HG03066 (cell line): ENCODE measurements at regions not wholly inside any gene's neighbourhood (a gene's known extent, or its start where the extent isn't known, plus 50 kb on each side); places are given as distances from the start of the nearest gene placed in this dataset.
"Not testable (repeated sequence)": the region's sequence is repeated elsewhere in the genome, so short reads cannot be mapped to it uniquely, and the experiment has no call there.

Experiments used
- ATAC-seq: cut with Tn5 transposase; IDR thresholded peaks from one replicate; pipeline ENCODE4 v1.9.1; 2021; ENCODE audit warnings: low read depth; ENCODE audit not compliant: unreplicated experiment

DNA sequence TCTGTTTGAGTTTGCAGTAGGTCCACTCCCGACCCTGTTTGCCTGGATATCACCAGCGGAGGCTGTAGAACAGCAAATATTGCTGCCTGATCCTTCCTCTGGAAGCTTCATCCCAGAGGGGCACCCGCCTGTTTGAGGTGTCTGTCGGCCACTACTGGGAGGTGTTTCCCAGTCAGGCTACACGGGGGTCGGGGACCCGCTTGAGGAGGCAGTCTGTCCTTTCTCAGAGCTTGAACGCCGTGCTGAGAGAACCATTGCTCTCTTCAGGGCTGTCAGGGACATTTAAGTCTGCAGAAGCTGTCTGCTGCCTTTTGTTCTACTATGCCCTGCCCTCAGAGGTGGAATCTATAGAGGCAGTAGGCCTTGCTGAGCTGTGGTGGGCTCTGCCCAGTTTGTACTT is 422.3 kb downstream of the CCDC85A start:
- not testable (repeated sequence) for ATAC-seq

DNA sequence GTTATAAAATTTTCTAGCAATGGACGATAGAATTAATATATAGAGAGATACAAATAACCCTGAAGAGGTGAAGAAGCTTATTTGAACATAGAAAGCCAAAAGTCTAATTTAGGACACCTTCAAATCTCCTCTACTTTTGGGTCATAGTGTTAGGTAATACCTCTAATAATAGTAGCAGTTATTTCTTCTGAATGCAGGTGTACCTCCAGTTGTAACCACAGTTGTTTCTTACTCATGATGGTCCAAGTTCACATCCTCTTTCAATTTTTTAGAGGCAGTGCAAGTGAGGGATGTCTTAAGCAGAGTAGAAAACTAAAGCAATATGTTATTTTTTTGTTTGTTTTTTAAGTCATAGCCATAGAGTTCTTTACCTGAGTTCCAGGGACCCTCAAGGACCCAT is 429.5 kb downstream of the CCDC85A start:
- ATAC-seq, result no peak

DNA sequence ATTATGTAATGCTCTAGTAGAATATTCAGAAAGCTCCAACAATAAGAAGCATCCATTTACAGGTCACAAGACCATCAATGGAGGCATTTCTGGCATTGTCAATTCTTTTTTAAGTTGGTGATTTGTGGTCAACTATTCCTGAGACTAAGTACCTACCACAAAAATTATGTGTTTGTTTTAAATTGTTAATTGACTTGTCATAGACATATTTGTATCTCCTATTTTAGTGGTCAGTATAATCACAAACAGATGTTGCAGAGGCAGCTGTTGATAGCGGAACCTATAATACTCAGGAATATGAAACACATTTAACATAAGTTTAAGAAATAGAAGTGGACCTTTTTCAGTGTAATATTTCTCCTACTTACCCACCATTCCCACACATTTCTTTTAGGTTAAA is 430.1 kb downstream of the CCDC85A start:
- no peak for ATAC-seq

DNA sequence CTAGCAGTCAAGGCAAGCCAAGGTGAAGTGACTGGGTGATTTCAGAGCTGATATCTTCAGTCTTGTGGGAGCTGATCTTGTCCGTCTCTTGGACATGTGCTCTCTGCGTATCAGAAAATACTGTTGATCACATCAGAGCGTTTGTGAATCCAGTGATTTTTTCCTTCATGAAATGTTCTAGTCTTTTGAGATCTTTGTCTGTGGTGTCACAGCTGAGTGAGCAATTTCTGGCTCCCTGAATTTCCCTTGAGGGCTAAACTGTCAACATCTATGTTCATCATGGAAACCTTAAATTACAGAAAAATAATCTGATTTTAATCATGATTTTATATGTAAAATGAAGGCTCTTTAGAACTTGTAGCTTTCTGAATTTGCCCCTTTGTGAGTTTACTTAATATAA is 432.0 kb downstream of the CCDC85A start:
- ATAC-seq, result no peak

DNA sequence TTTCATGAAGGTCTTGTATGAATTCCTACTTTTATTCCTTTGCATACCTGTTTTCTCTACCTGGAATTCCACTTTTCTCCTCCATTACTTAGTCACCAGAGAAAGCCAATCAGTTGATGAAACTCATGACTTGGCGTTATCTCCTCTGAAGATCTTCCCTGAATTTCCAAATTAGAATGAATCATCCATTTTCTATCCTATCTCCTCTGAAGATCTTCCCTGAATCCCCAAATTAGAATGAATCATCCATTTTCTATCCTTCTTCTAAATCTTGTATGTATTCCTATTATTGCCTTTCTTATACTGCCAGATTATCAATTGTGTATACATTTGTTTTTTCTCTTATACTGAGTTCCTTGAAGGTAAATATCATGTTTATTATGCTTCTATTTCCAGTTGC is 440.4 kb downstream of the CCDC85A start:
- ATAC-seq, result no peak

DNA sequence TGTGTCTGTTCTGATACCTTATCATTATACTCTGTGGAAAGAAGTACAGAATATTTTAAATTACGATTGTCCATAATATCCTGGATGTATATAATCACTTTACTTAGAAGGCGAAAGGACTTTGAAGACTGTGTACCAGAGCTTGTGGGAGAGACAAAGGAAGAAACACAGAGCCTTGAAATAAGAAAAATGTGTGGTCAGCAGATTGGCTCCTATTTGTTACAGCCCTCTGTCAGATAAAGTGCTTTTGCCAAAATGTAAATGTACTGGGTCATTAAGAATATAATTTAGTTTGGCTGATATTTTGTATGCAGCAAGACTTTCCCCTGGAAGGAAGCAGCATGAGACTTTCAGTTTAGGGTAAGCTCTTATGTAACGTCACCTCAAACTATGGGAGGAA is 443.1 kb downstream of the CCDC85A start:
- ATAC-seq, result no peak

DNA sequence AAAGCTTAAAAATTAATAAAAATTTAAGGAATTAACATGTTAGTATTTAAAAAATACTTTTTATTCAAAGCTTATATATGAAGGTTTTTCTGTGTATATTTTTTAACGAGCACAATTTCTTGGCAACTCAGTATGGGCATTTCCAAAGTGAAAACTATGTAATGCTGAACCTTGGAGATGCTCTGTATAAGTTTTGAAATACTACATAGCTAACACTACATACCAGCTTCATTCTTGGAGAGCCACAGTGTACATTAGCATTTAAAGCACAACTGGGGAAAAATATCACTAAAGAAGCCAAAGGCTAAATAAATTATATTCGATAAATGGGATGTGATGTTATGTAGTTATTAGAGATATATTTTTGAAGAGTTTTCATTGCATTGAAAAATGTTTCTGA is 446.5 kb downstream of the CCDC85A start:
- ATAC-seq, result no peak

DNA sequence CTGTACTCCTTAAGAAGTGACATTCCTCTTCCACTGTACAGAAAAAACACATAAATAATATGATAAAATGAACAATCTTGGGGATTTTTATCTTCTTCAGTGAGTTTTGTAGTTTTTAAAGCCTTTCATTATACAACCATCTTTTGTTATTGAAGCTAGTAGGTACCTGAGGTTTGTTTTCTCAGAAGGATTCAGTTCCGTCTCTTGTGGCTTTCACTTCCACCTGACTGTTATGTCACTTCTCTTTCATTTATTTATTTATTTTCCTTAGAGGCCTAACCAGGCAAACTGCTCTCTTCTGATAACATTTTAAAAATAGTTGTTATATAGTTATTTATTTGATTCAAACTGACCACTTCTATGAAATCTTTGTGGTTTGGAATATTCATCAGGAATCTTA is 464.2 kb downstream of the CCDC85A start:
- no peak for ATAC-seq

DNA sequence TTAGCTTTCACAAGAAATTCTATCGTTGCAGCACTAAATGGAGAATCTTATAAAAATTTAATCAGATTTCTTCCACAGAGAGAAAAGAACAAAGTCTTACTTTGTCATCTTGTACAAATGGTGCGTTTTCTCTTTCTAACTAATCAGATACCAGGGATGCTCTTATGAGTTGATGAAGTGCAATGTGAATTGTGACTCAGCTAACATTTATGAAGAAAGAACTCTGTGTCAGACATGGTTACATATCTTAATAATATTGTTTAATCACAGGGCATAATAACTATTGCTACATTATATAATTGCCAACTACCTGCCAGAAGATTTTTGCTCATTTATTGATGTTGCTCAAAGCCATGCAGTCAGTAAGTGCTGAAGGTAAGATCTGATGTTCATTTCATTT is 465.0 kb downstream of the CCDC85A start:
- no peak for ATAC-seq

DNA sequence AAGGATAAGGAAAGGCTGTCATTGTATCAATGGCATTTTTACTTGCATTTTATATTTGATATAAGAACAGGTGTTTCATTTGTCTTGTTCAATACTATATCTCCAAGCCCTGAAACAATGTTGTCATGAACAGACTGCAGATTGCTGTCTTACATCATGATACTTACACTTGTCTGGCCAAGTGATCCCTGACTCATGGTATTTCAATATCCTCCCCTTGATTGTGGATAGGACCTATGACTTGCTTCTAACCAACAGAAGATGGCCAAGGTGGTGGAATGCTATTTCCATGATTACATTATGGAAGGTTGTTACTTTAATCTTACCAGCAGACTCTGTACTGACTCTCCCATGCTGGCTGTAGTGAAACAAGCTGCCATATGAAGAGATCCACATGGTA is 471.1 kb downstream of the CCDC85A start:
- ATAC-seq, result no peak

DNA sequence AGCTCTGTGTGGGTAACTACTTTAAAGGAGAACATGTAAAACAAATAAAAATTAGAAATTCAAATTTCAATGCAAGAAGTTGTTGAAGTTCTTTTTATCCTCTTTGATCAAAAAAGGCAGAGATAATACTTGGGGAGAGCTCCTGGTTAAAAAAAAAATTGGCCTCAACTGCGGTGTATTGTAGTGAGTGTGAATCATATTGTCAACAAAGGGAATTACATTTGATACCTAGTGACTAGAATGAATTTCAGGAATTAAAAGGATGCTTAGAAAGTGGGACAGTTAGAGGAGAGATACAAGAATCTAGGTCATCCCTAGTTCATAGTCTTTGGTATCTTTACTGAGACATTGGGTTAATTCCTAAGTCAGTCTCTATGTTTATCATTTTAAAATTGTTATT is 473.0 kb downstream of the CCDC85A start:
- no peak for ATAC-seq

DNA sequence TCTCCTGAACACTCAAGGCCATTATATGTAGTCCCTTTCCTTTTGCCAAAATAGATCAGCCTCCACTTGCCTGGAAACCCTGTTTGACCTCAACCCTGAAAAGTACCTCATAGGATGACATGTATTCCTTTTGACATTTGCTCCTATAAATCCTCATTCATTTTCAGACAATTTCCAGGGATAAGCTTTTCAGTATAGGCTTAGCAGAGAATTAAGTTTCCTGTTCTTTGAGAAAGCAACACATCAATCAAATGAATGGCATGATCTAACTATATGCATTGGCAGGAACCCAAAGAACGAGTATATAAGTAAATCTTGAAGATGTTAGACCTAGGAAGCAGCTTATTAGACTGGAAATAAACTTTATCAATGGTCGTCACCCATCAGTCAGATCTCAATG is 483.0 kb downstream of the CCDC85A start:
- ATAC-seq, result no peak

DNA sequence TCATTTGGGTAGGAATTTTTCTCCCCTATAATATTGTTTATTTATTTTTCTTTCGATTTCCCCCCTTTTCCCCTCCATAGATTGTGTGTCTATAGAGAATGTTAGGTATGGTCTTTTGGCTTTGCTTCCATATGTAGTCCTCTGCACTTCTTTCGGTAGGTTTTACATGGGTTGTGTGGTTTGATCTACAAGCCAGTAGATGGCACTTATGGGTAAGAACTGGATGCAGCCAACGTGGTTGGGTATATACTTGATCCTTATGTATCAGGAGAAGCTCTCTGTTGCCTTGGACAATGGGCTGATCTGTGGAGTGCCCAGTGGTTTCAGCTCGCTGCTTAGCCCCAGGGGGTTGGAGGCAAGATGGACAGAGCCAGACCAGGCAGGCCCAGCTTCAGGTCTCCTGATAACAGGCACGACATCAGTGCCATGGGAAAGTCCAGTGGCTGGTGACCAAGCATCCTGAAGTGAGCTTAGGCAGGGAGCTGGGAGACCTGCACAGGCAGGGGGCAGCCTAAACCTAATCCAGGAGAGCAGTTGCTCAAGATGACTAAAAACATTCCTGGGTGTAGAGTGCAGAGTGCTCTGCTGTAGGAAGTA is 488.3 kb downstream of the CCDC85A start:
- ATAC-seq, result no peak

DNA sequence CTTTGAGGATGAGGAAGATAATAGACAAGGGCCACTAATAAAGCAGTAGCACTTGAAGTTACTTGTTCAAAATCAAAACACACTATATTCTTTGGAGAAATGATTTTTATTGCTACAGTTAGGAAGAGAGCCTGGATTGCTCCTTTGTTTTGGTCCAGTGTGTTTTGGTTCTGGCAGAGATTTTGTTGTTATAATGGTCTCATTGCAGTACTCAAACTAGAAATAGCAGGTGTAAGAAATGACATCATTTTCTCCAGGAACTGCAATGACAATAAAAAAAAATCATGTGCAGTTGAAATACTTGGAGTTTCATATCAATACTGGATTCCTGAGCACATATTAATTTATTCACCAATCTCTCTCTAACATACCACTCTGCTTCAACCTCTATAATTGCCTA is 490.3 kb downstream of the CCDC85A start:
- ATAC-seq, result no peak

DNA sequence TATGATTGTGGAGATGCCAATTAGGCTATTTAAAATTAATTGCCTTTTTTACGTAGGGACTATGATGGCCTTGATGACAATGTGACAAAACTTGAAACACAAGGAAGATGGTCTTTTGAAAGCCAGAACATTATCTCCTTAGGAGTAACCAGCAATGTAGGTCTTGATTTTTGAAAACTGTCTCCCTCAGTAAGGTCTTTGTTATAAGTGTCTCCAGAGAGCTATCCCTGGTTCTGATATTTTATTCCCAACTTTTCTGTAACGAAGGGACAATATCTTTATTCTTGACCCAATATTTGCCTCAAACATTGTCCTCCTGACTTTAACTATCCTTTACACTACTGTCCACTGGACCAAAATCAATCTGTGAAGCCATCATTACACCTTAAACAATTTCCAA is 493.2 kb downstream of the CCDC85A start:
- no peak for ATAC-seq

DNA sequence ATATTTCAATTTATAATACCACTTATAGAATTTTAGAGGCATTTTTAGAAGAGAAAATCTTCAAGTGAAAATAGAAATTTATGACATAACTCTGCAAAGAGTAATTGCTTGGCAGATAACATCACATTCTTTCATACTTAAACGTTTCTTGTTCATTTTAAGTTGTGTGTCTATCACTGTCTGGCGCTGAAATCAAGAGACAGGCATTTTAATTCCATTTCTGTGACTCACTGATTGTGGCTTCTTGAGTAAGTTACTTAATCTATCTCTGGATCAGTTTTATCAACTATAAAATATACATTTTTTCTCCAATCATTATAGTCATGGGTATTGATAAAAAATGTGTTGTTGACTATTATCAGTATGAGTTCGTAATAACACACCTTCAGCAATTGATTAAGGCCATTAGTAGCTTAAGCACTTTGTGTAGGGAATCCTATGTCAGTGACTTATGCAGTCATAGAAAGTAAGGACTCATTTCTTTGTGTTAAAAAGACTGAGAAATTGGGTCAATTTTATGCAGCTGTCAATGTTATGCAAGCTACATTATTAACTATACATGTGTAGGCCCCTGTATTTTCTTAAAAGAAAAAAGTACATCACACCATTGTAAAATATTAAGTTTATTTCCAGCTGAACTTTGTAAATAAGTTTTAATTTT is 497.3 kb downstream of the CCDC85A start:
- ATAC-seq, result no peak

DNA sequence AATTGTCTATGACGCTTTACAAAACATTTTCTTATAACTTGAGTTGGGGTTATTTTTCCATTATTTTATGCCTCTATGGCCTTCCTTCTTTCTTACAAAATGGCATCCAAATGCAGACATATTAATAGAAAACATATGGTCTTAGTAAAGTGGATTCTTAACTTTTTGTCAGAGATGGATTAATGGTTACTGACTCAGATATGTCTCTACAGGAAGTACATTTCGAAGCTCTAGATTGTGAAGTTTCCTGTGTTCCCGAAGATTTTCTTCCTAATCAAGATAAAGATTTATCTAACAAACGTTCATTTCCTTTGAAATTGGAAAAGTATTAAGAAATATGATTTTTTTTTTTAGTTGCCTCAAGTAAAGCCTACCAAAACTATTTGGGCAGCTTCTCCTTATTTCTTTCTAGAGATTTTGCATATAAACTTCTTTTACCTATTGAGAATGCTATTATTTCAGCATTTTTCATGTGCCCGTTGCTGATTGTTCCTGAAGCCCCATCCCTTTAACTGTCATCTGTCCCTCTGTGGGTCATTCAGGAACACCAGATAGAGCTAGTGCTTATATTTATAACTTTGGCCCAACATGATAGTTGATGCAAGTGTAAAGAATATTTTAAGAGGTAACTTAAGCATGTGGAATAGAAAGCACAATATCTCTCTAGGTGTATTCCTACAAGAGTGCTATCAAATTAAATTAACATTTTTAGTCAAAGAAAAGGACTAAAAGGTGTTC is 498.0 kb downstream of the CCDC85A start:
- ATAC-seq, result no peak

DNA sequence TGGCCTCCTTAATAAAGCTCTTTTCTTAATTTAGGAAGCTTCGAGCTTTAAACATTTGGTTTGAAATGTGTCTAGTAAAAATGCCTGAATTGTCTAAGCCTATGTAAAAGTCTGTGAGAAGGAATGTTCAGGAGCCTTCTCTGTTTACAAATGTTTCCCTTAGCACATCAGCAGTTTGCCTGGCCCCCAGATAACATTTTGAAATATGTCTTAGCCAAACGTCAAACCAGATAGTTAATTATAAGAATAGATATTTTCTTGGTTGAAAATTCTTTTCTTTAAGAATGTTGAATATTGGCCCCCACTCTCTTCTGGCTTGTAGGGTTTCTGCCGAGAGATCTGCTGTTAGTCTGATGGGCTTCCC is 498.6 kb downstream of the CCDC85A start:
- ATAC-seq, result no peak

DNA sequence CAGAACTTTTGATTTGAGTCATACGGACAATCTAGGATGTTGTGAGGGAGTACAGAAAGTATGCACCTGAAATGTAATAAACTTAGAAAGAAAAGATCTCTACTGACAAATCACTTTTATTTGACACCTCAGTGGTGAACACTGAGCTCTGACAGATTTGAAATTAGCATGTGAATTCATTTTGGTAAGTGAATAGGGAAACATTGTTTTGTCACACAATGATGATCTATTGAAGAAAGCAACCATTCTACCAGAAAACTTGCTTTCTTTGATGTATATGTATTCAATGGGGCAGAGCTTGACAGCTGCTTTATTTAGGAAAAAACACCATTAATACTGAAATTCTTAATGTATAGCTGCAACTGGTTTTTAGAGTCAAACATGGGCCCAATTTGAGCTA is 500.5 kb downstream of the CCDC85A start:
- ATAC-seq, result no peak

DNA sequence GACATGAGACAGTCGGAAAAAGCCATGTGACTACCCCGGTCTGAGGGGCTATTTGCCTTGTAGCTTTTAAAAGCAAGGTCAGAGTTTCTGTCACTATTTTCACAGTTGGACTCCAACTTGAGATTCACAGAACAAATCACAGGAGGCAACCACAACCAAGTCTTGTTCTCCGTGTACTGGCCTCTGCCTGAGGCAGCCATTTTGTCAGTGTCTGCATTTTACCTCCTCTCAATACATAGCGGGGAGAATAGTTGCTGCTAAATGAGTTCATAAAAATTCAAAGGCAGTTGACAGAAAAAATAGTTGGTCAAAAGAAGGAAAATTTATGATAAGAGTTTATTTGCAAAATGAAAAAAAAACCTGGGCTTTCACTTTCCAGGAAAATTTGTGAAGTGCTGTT is 501.4 kb downstream of the CCDC85A start:
- ATAC-seq, result no peak

DNA sequence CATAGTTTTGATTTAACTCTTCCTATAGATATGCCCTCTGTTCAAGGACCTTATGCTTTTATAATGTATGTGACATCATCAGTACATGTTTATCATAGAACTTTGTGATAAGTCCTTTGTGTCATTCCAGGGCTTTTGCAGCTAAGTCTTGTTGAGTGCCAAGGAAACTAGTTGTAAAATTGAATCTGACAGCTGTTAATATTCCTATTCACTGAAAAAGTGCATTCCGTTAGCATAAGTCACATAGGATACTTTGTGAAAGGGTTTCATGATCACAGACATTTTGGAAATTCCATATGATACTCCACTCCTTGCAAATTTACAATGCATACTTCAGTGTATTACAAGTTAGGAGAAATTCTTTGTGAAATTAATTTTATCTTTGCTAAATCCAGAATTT is 503.4 kb downstream of the CCDC85A start:
- no peak for ATAC-seq

DNA sequence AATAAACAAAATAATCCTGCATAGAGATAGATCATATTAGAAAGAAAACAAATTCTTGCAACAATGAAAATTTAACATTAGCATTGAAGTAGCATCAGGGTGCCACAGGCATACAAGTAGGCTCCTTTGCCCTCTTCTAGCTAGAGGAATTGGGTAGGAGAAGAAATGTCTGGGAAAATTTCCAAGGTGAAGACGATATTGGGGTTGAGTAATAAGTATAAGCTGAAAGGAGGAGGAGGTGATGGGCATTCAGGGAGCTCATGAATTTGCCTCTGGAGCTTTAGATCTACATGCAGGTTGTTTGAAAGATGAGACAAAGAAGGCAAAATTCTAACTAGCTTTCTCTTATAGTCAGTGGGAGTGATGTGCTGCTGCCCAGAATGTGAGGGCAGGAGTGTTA is 504.9 kb downstream of the CCDC85A start:
- no peak for ATAC-seq
